Sigmoid colon (tissue), 4 donors: ENCODE measurements at regions not wholly inside any gene's neighbourhood (a gene's known extent, or its start where the extent isn't known, plus 50 kb on each side); places are given as distances from the start of the nearest gene placed in this dataset.
"Not testable (repeated sequence)": the region's sequence is repeated elsewhere in the genome, so short reads cannot be mapped to it uniquely, and the experiment has no call there.

Experiments used
- EP300 ChIP-seq, 4 donors: sonication (generic); formaldehyde crosslinking; IDR thresholded peaks; one replicate each; pipeline ENCODE4 v1.6.1; 2017; ENCODE audit warnings: antibody characterized with exemption in 4 of 4
- POLR2A ChIP-seq, 2 donors: fragments of 450-650 bp; IDR thresholded peaks; one replicate each; pipeline ENCODE4 v1.6.1; 2016; ENCODE audit warnings: antibody characterized with exemption in 2 of 2, mild to moderate bottlenecking in 2 of 2, moderate library complexity in 2 of 2
- POLR2AphosphoS5 ChIP-seq, 4 donors: sonication (generic); formaldehyde crosslinking; IDR thresholded peaks; one replicate each; pipeline ENCODE4 v1.6.1; 2017; ENCODE audit warnings: antibody characterized with exemption in 4 of 4
- TF ChIP-seq, protein P1 (sequence below), 4 experiments: fragments of 450-650 bp in 3 of 4; fragments of 200-600 bp in 1 of 4; IDR thresholded peaks; one replicate each; pipeline ENCODE4 v1.5.1; 2016 to 2019; ENCODE audit warnings: antibody characterized with exemption in 4 of 4, mild to moderate bottlenecking in 3 of 4, moderate library complexity in 2 of 4

- TF ChIP-seq, protein P1, sequence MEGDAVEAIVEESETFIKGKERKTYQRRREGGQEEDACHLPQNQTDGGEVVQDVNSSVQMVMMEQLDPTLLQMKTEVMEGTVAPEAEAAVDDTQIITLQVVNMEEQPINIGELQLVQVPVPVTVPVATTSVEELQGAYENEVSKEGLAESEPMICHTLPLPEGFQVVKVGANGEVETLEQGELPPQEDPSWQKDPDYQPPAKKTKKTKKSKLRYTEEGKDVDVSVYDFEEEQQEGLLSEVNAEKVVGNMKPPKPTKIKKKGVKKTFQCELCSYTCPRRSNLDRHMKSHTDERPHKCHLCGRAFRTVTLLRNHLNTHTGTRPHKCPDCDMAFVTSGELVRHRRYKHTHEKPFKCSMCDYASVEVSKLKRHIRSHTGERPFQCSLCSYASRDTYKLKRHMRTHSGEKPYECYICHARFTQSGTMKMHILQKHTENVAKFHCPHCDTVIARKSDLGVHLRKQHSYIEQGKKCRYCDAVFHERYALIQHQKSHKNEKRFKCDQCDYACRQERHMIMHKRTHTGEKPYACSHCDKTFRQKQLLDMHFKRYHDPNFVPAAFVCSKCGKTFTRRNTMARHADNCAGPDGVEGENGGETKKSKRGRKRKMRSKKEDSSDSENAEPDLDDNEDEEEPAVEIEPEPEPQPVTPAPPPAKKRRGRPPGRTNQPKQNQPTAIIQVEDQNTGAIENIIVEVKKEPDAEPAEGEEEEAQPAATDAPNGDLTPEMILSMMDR (IDR thresholded peaks at IDR 0.05): not testable (repeated sequence)
- TF ChIP-seq POLR2AphosphoS5, EP300, POLR2A (IDR thresholded peaks at IDR 0.05): not testable (repeated sequence)
Measured at GRCh38 chr11:14591046-14591445, 52.6 kb upstream of the PDE3B start.
